ENCODE measurements at regions not wholly inside any gene's neighbourhood (a gene's known extent, or its start where the extent isn't known, plus 50 kb on each side); places are given as distances from the start of the nearest gene placed in this dataset.
"Not testable (repeated sequence)": the region's sequence is repeated elsewhere in the genome, so short reads cannot be mapped to it uniquely, and the experiment has no call there.

- no peaks in the 10 kb centered on the region for H3K9me3 ChIP-seq (replicated peaks)
- H3K27ac ChIP-seq: no peak overlapping the region
- no peaks in the 10 kb centered on the region for H3K36me3 ChIP-seq
- no peak for DNase-seq
- H3K4me3 ChIP-seq: no peak overlapping the region
- H3K27me3 ChIP-seq: no peaks in the 10 kb centered on the region
- H3K4me1 ChIP-seq: no peaks in the 10 kb centered on the region
Measured at GRCh38 chr4:169907705-169908104, 118.5 kb downstream of the MFAP3L start.

- DNase-seq: no peak
- Histone ChIP-seq H3K4me1 (no peaks in the 10 kb centered on the region), H3K4me3 (no peak overlapping the region), H3K27me3 (no peaks in the 10 kb centered on the region), H3K9me3 (replicated peaks) (no peaks in the 10 kb centered on the region), H3K36me3 (no peaks in the 10 kb centered on the region), H3K27ac (no peak overlapping the region)
Measured at GRCh38 chr4:169906821-169907220, 119.4 kb downstream of the MFAP3L start.

GRCh38 chr4:169906104-169906503 lies 120.1 kb downstream of the MFAP3L start:
- Histone ChIP-seq H3K27me3 (no peaks in the 10 kb centered on the region), H3K4me1 (peaks cover 2% of the 10 kb centered on the region), H3K4me3 (no peak overlapping the region), H3K36me3 (no peaks in the 10 kb centered on the region), H3K9me3 (replicated peaks) (no peaks in the 10 kb centered on the region), H3K27ac (no peak overlapping the region)
- DNase-seq: no peak

- H3K4me3 ChIP-seq: no peak overlapping the region
- H3K27ac ChIP-seq: no peak overlapping the region
- DNase-seq: no peak
- no peaks in the 10 kb centered on the region for H3K27me3 ChIP-seq
- peaks cover 29% of the 10 kb centered on the region for H3K4me1 ChIP-seq
- H3K9me3 ChIP-seq (replicated peaks): no peaks in the 10 kb centered on the region
- H3K36me3 ChIP-seq: no peaks in the 10 kb centered on the region
Measured at GRCh38 chr4:169902658-169903345, 123.4 kb downstream of the MFAP3L start.

GRCh38 chr4:169900241-169900845 lies 125.9 kb downstream of the MFAP3L start:
- Histone ChIP-seq H3K4me1 (peaks cover 29% of the 10 kb centered on the region), H3K4me3 (no peak overlapping the region), H3K27ac (peak overlapping the region; percentile 73), H3K36me3 (no peaks in the 10 kb centered on the region), H3K27me3 (no peaks in the 10 kb centered on the region), H3K9me3 (replicated peaks) (no peaks in the 10 kb centered on the region)
- peak; percentile 12 to 33 for DNase-seq

- Histone ChIP-seq H3K4me3 (no peak overlapping the region), H3K27ac (peak overlapping the region; percentile 73), H3K27me3 (no peaks in the 10 kb centered on the region), H3K4me1 (peaks cover 29% of the 10 kb centered on the region), H3K36me3 (no peaks in the 10 kb centered on the region), H3K9me3 (replicated peaks) (no peaks in the 10 kb centered on the region)
- DNase-seq: peak; percentile 45 to 78
Measured at GRCh38 chr4:169899295-169899694, 126.9 kb downstream of the MFAP3L start.

- peaks cover 29% of the 10 kb centered on the region for H3K4me1 ChIP-seq
- DNase-seq: no peak
- H3K27ac ChIP-seq: peak overlapping the region; percentile 73
- H3K27me3 ChIP-seq: no peaks in the 10 kb centered on the region
- H3K4me3 ChIP-seq: no peak overlapping the region
- no peaks in the 10 kb centered on the region for H3K9me3 ChIP-seq (replicated peaks)
- H3K36me3 ChIP-seq: no peaks in the 10 kb centered on the region
Measured at GRCh38 chr4:169898095-169898494, 128.1 kb downstream of the MFAP3L start.

- not testable (repeated sequence) for H3K4me3 ChIP-seq; H3K27ac ChIP-seq; DNase-seq; H3K9me3 ChIP-seq (replicated peaks); H3K36me3 ChIP-seq; H3K27me3 ChIP-seq
- peaks cover 14% of the 10 kb centered on the region for H3K4me1 ChIP-seq
Measured at GRCh38 chr4:169894767-169895166, 131.4 kb downstream of the MFAP3L start.

GRCh38 chr4:169885893-169886292 lies 128.1 kb upstream of the HPF1 start:
- Histone ChIP-seq H3K36me3 (no peaks in the 10 kb centered on the region), H3K4me3 (no peak overlapping the region), H3K9me3 (replicated peaks) (no peaks in the 10 kb centered on the region), H3K27ac (no peak overlapping the region), H3K27me3 (no peaks in the 10 kb centered on the region), H3K4me1 (no peaks in the 10 kb centered on the region)
- DNase-seq: no peak

GRCh38 chr4:169881769-169882168 lies 124.0 kb upstream of the HPF1 start:
- no peak for DNase-seq
- no peak overlapping the region for H3K27ac ChIP-seq
- H3K9me3 ChIP-seq (replicated peaks): no peaks in the 10 kb centered on the region
- H3K4me1 ChIP-seq: no peaks in the 10 kb centered on the region
- no peaks in the 10 kb centered on the region for H3K36me3 ChIP-seq
- no peaks in the 10 kb centered on the region for H3K27me3 ChIP-seq
- H3K4me3 ChIP-seq: no peak overlapping the region

GRCh38 chr4:169870507-169870906 lies 112.8 kb upstream of the HPF1 start:
- H3K4me3 ChIP-seq: no peak overlapping the region
- no peaks in the 10 kb centered on the region for H3K9me3 ChIP-seq (replicated peaks)
- no peaks in the 10 kb centered on the region for H3K4me1 ChIP-seq
- H3K27me3 ChIP-seq: no peaks in the 10 kb centered on the region
- H3K36me3 ChIP-seq: no peaks in the 10 kb centered on the region
- DNase-seq: no peak
- H3K27ac ChIP-seq: no peak overlapping the region

GRCh38 chr4:169869490-169869889 lies 111.7 kb upstream of the HPF1 start:
- Histone ChIP-seq H3K27me3 (no peaks in the 10 kb centered on the region), H3K4me3 (no peak overlapping the region), H3K4me1 (no peaks in the 10 kb centered on the region), H3K36me3 (no peaks in the 10 kb centered on the region), H3K27ac (no peak overlapping the region), H3K9me3 (replicated peaks) (no peaks in the 10 kb centered on the region)
- DNase-seq: no peak

GRCh38 chr4:169861593-169861992 lies 103.8 kb upstream of the HPF1 start:
- no peaks in the 10 kb centered on the region for H3K4me1 ChIP-seq
- no peaks in the 10 kb centered on the region for H3K9me3 ChIP-seq (replicated peaks)
- no peak overlapping the region for H3K4me3 ChIP-seq
- H3K36me3 ChIP-seq: no peaks in the 10 kb centered on the region
- H3K27ac ChIP-seq: no peak overlapping the region
- no peaks in the 10 kb centered on the region for H3K27me3 ChIP-seq
- no peak for DNase-seq

GRCh38 chr4:169859366-169860216 lies 101.8 kb upstream of the HPF1 start:
- H3K27ac ChIP-seq: no peak overlapping the region
- DNase-seq: no peak
- no peak overlapping the region for H3K4me3 ChIP-seq
- no peaks in the 10 kb centered on the region for H3K9me3 ChIP-seq (replicated peaks)
- H3K27me3 ChIP-seq: no peaks in the 10 kb centered on the region
- no peaks in the 10 kb centered on the region for H3K4me1 ChIP-seq
- no peaks in the 10 kb centered on the region for H3K36me3 ChIP-seq

GRCh38 chr4:169854090-169854489 lies 96.3 kb upstream of the HPF1 start:
- Histone ChIP-seq H3K4me1 (no peaks in the 10 kb centered on the region), H3K4me3 (no peak overlapping the region), H3K27me3 (no peaks in the 10 kb centered on the region), H3K36me3 (no peaks in the 10 kb centered on the region), H3K9me3 (replicated peaks) (no peaks in the 10 kb centered on the region), H3K27ac (no peak overlapping the region)
- DNase-seq: no peak

Measured in SJCRH30 (cell line).